ENCODE measurements at regions not wholly inside any gene's neighbourhood (a gene's known extent, or its start where the extent isn't known, plus 50 kb on each side); places are given as distances from the start of the nearest gene placed in this dataset.

DNA sequence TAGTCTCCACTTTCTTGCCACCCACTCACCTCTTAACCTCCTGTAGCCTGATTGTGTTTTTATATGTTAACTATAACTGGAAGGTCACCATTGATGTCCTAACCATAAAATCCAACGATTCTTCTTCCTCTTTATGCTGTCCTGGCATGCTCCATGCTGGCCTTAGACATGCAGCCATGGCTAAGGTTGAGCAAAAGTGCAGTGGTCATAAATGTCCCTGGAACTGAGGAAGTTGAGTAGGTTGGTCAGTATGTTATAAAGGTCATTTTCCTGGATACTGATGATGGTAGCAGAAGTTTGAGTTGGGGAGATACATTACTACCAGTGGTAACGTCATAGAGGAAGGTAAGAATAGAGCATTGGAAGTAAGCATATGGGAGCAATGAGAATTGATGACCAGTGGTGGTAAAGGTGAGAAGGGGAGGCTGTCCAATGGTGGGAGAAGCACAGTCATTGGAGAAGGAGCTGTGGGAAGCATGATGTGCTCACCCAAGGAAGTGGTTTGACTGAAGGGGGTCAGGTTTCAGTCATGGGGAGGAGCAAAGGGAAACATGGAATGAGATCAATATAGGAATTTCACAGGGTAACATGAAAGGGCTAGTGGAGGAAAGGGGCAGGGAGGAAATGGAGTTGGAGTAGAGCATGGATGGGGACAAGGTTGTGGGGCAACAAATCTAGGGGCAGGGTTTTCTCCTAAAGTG, 240.8 kb downstream of the DACT1 start:
- TF ChIP-seq FOXJ3 (CRISPR knock-in tag; IDR thresholded peaks at IDR 0.05; ENCODE audit: borderline replicate concordance) (no peak), JUN (CRISPR knock-in tag; IDR thresholded peaks at IDR 0.05) (no peak), TEAD4 (CRISPR knock-in tag; IDR thresholded peaks at IDR 0.05) (no peak), TP53 (CRISPR knock-in tag; IDR thresholded peaks at IDR 0.05) (no peak), SOX15 (CRISPR knock-in tag; IDR thresholded peaks at IDR 0.05) (no peak), SP1 (CRISPR knock-in tag; conservative IDR thresholded peaks at IDR 0.05) (no peak), CREM (CRISPR knock-in tag; IDR thresholded peaks at IDR 0.05) (no peak)
- TF ChIP-seq, protein P1, sequence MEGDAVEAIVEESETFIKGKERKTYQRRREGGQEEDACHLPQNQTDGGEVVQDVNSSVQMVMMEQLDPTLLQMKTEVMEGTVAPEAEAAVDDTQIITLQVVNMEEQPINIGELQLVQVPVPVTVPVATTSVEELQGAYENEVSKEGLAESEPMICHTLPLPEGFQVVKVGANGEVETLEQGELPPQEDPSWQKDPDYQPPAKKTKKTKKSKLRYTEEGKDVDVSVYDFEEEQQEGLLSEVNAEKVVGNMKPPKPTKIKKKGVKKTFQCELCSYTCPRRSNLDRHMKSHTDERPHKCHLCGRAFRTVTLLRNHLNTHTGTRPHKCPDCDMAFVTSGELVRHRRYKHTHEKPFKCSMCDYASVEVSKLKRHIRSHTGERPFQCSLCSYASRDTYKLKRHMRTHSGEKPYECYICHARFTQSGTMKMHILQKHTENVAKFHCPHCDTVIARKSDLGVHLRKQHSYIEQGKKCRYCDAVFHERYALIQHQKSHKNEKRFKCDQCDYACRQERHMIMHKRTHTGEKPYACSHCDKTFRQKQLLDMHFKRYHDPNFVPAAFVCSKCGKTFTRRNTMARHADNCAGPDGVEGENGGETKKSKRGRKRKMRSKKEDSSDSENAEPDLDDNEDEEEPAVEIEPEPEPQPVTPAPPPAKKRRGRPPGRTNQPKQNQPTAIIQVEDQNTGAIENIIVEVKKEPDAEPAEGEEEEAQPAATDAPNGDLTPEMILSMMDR (IDR thresholded peaks at IDR 0.05): no peak
- TF ChIP-seq, protein P2, sequence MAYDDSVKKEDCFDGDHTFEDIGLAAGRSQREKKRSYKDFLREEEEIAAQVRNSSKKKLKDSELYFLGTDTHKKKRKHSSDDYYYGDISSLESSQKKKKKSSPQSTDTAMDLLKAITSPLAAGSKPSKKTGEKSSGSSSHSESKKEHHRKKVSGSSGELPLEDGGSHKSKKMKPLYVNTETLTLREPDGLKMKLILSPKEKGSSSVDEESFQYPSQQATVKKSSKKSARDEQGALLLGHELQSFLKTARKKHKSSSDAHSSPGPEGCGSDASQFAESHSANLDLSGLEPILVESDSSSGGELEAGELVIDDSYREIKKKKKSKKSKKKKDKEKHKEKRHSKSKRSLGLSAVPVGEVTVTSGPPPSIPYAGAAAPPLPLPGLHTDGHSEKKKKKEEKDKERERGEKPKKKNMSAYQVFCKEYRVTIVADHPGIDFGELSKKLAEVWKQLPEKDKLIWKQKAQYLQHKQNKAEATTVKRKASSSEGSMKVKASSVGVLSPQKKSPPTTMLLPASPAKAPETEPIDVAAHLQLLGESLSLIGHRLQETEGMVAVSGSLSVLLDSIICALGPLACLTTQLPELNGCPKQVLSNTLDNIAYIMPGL (CRISPR knock-in tag; IDR thresholded peaks at IDR 0.05): no peak
- TF ChIP-seq, protein P3, sequence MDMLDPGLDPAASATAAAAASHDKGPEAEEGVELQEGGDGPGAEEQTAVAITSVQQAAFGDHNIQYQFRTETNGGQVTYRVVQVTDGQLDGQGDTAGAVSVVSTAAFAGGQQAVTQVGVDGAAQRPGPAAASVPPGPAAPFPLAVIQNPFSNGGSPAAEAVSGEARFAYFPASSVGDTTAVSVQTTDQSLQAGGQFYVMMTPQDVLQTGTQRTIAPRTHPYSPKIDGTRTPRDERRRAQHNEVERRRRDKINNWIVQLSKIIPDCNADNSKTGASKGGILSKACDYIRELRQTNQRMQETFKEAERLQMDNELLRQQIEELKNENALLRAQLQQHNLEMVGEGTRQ (CRISPR knock-in tag; IDR thresholded peaks at IDR 0.05): no peak
